ENCODE measurements at regions not wholly inside any gene's neighbourhood (a gene's known extent, or its start where the extent isn't known, plus 50 kb on each side); places are given as distances from the start of the nearest gene placed in this dataset.

GRCh38 chr13:22127277-22128164 is 456.6 kb downstream of the FGF9 start:
- TF ChIP-seq, protein P1, sequence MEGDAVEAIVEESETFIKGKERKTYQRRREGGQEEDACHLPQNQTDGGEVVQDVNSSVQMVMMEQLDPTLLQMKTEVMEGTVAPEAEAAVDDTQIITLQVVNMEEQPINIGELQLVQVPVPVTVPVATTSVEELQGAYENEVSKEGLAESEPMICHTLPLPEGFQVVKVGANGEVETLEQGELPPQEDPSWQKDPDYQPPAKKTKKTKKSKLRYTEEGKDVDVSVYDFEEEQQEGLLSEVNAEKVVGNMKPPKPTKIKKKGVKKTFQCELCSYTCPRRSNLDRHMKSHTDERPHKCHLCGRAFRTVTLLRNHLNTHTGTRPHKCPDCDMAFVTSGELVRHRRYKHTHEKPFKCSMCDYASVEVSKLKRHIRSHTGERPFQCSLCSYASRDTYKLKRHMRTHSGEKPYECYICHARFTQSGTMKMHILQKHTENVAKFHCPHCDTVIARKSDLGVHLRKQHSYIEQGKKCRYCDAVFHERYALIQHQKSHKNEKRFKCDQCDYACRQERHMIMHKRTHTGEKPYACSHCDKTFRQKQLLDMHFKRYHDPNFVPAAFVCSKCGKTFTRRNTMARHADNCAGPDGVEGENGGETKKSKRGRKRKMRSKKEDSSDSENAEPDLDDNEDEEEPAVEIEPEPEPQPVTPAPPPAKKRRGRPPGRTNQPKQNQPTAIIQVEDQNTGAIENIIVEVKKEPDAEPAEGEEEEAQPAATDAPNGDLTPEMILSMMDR (IDR thresholded peaks at IDR 0.05; ENCODE audit: control insufficient read depth, extremely low read depth, insufficient read depth) = no peak
- no peak for DNase-seq (ENCODE audit: low read depth)
- H3K4me3 ChIP-seq (ENCODE audit: low read depth, low read length) = no peak overlapping the region

DNA sequence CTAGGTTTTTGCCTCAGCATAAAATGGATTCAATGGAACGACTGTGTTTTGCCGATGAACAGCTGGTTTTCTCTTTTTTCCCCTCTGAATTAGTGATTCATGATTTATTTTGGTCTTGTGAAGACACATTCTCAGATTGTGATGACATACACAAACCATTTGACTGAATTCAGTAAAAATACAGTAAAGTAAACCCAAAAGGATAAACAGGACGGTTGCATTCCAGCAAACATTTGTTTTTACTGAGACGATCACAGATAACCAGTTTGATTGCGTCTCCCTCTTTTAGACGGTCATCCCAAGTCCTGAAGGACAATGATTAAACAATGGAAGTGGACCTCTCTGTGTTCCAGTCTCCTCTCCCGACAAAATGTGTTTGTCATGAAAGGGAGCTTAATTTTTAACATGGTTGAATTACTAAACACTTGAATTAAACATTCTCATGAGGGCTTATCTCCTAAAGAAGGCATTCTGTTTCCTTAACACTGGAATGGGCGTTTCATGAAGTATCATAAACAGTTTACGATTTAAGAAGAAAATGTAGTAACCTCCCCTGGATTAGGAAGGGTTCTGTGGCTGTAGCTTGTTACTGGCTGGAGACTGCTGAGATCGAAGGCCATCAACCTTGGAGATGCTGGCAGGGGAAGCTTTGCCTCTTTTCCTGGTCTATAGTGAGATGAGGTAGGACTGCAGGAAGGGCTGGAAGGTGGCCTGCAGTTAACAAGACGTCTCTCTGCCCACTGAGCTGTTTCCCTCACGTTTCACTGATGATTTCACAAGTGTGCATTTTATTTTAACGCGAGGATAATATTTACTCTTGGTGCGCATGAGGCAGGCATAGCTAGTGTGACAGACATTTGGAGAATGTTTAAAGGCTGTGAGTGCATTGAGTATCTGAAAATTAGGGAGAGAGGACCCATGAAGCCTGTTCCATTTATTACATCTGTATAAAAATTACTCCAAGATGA is 457.9 kb downstream of the FGF9 start:
- DNase-seq (ENCODE audit: low read depth) = no peak
- TF ChIP-seq, protein P1 (IDR thresholded peaks at IDR 0.05; ENCODE audit: control insufficient read depth, extremely low read depth, insufficient read depth) = no peak
- no peak overlapping the region for H3K4me3 ChIP-seq (ENCODE audit: low read depth, low read length)

- H3K4me3 ChIP-seq (ENCODE audit: low read depth, low read length) = no peak overlapping the region
- TF ChIP-seq, protein P1 (IDR thresholded peaks at IDR 0.05; ENCODE audit: control insufficient read depth, extremely low read depth, insufficient read depth) = no peak
These were observed 459.4 kb downstream of the FGF9 start for GRCh38 chr13:22130254-22130653.

DNA sequence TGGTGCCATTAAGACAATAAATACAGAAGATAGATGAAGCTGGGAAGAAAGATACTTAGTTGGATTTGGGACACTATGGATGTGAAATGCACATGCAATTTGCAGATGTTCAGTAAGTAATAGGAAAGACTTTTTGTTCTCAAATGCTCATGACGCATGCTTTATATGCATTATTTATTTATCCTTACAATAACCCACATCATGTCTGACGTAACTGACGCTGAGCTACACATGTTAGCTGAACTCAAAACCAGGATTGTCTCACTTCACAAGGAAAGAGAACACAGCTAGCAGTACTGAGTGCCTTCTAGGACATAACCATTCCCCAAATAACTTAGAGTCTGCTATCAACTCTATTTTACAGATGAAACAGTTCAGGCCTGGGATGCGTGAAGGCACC is 463.4 kb downstream of the FGF9 start:
- DNase-seq (ENCODE audit: low read depth) = no peak
- TF ChIP-seq, protein P1 (IDR thresholded peaks at IDR 0.05; ENCODE audit: control insufficient read depth, extremely low read depth, insufficient read depth) = no peak
- no peak overlapping the region for H3K4me3 ChIP-seq (ENCODE audit: low read depth, low read length)

More at GRCh38 chr13:22130254-22130653, 459.4 kb downstream of the FGF9 start:
- DNase-seq (ENCODE audit: low read depth) = no peak

- DNase-seq (ENCODE audit: low read depth) = no peak
- no peak overlapping the region for H3K4me3 ChIP-seq (ENCODE audit: low read depth, low read length)
- TF ChIP-seq, protein P1 (IDR thresholded peaks at IDR 0.05; ENCODE audit: control insufficient read depth, extremely low read depth, insufficient read depth) = no peak
These were observed 464.6 kb downstream of the FGF9 start for GRCh38 chr13:22135446-22135845.

DNA sequence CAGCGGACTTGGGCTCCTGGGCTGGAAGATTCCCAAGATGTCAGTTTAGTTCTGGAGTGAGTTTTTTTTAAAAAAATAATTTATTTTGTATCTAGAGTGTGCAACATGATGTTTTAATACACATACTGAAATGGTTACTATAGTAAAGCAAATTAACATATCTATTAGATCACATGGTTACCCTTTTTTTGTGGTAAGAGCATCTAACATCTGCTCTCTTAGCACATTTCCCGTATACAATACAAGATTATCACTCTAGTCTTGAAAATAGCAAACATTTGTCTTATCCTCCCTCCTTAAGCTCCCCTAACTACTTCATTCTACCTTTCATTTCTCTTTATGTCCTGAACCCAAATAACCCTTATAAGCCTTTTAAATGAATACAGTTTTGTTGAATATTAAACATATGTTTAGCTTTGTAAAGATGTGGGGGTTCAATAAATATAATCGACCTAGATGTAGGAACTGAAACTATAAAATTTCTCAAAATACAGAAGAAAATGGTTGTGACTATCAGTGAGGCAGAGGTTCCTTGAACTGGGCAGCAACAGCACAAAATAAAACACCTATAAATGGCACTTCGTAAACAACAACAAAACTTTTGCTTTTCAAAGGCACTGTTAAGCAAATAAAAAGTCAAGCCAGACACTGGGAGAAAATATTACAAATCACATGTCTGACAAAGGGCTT is 466.6 kb downstream of the FGF9 start:
- TF ChIP-seq, protein P1 (IDR thresholded peaks at IDR 0.05; ENCODE audit: control insufficient read depth, extremely low read depth, insufficient read depth) = no peak
- H3K4me3 ChIP-seq (ENCODE audit: low read depth, low read length) = no peak overlapping the region
- DNase-seq (ENCODE audit: low read depth) = no peak
